ENCODE measurements at regions not wholly inside any gene's neighbourhood (a gene's known extent, or its start where the extent isn't known, plus 50 kb on each side); places are given as distances from the start of the nearest gene placed in this dataset.

DNA sequence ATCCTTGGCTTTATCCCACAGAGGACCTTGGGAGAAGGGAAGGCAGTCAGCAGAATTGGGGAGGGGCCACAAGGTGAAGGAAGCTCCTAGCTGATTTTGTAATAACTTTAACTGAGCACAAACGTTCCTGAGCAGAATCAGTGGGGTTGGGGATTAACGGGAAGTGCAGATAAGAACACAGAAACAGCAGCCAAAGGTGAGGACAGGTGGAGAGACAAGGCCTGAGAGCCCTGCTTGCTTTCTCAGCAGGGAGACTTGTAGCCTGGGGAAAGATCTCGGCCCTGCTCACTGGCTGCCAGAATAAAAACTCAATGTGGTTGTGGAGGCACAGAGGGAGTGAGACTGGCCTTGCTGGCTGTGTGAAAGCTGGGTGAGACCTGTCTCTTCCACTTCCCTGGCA, 265.2 kb upstream of the FAT3 start:
- TF ChIP-seq, protein P1, sequence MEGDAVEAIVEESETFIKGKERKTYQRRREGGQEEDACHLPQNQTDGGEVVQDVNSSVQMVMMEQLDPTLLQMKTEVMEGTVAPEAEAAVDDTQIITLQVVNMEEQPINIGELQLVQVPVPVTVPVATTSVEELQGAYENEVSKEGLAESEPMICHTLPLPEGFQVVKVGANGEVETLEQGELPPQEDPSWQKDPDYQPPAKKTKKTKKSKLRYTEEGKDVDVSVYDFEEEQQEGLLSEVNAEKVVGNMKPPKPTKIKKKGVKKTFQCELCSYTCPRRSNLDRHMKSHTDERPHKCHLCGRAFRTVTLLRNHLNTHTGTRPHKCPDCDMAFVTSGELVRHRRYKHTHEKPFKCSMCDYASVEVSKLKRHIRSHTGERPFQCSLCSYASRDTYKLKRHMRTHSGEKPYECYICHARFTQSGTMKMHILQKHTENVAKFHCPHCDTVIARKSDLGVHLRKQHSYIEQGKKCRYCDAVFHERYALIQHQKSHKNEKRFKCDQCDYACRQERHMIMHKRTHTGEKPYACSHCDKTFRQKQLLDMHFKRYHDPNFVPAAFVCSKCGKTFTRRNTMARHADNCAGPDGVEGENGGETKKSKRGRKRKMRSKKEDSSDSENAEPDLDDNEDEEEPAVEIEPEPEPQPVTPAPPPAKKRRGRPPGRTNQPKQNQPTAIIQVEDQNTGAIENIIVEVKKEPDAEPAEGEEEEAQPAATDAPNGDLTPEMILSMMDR (IDR thresholded peaks at IDR 0.05): no peak
- no peak for TF ChIP-seq POLR2A (IDR thresholded peaks at IDR 0.05)

All from body of pancreas (tissue), 4 donors.